ENCODE measurements at regions not wholly inside any gene's neighbourhood (a gene's known extent, or its start where the extent isn't known, plus 50 kb on each side); places are given as distances from the start of the nearest gene placed in this dataset.
"Not testable (repeated sequence)": the region's sequence is repeated elsewhere in the genome, so short reads cannot be mapped to it uniquely, and the experiment has no call there.

DNA sequence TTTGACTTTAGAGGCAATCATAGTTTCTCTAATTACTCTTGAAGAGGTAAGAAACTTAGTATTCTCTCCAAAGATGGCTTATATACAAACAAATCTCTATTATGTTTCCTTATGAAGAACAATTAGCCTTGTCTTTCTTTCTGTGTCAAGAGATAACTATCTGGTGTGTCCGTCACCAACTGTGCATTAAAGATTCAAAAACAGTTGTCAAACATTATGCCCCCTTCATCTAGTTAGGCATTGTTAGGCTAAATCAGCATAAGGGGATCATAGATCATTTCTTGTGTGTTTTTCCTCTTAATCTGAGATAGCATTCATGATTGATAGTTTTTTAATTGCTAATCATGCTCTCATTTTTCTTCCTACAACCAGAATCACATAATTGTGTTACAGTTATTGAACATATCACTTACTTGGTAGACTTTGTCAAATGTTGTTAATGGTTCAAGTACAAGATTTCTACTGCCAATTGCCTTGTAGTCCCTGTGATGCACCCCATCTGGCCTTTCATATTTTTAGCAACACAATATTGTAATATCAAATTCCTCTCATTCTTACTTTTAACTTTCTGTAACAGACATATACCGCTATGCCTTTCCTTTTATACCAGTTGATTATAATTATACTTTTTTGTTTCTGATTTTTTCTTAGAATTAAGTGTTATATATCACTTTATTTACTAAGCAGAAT, 612.7 kb downstream of the SLITRK6 start:
- DNase-seq = no peak

DNA sequence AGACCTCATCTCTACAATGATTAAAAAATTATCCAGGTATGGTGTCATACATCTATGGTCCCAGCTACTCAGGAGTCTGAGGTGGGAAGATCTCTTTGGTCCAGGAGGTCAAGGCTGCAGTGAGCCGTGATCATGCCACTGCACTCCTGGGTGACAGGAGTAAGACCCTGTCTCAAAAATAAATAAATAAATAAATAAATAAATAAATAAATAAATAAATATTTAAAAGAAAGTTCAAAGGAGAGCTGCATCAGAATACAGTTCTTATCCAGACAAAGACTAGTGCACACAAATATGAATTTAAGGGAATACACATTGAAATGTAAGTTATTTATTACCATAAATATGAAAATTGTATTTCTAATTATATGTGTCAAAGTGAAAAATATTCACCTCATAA, 624.9 kb downstream of the SLITRK6 start:
- no peak for DNase-seq

DNA sequence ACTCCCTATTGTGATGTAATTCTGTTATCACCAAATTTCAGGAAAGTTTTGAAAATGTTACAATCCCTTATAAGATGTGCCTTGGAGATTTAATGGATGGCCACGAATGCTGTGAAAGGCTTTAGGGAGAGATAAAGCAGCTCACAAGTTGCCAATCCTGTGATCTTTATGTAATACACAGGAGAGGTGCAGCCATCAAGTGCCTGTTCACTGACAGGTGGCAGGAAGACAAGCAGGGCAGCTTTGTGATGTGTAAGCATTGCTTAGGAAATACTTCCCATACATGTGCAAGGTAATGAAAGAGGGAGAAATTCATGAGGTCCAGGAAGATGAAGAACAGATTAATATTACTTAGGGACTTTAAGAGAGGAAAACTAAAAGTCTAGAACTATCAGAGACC, 628.8 kb downstream of the SLITRK6 start:
- DNase-seq = no peak

DNA sequence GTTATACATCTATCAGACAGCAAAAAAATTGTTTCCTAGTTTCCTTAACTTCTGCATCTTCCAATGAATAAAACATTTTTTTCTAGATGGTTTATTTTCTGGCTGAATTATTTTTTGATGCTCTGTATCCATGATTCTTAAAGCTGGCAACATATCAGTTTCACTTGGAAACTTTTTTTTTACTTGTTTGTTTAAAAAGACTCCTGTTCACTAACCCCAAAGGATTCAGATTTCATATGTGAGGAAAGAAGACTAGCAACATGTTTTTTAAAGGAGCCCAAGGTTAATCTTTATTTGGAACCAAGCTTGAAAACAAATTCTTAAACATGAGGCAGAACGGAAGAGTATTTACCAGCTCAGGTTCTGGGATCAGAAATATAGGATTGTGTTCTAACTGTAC, 632.3 kb downstream of the SLITRK6 start:
- no peak for DNase-seq

DNA sequence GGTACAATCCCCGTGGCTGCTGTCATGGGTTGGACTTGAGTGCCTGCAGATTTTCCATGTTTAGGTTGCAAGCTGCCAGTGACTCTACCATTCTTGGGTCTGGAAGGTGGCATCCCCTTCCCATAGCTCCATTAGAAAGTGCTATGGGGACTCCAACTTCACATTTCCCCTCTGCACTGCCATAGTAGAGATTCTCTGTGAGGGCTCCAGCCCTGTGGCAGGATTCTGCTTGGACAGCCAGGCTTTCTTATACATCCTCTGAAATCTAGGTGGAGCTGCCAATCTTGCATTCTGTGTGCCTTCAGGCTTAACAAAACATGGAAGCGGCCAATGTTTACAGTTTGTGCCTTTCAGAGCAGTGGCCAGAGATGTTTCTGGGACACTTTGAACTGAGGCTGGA, 636.2 kb downstream of the SLITRK6 start:
- DNase-seq = no peak

DNA sequence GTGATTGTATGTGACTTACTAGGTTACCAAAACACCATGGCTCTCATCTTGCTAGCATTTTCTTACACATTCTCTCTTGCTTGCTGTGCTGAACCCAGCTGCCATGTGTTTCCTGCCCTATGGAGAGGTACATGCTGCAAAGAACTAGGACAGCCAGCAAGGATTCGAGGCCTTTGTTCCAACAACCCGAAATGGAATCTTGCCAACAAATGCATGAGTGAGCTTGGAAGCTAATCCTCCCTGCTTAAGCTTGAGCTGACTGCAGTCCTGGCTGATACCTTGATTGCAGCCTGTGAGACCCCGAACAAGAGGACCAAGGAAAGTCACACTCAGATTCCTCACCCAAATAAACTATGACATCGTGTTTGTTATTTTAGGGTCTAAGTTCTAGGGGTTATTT, 651.2 kb downstream of the SLITRK6 start:
- DNase-seq = no peak

DNA sequence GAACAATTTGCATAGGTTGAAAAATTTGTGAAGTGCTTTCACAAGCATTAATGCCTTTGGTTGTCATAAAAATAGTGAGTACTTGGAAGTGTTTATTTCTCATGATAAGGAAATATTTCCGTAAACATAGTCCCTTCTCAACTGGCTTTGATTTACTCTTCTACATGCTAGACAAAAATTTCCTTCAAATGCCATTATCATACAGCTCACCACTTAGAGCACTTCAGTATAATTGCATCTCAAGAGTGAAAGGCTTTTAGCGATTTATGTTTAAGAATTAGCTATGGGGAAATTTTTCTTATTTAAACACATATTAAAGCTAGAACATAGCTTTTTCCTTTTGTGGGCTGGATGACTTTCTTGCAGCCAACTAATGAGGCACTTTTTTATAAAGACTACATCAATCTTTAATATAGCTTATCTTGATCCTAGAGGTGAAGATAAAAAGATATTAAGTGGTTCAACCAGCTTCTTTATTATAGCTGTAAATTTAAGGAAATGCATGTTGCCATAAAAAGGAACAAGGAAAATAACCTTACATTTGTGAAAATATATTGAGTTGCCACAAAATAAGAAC, 656.8 kb downstream of the SLITRK6 start:
- DNase-seq = no peak

DNA sequence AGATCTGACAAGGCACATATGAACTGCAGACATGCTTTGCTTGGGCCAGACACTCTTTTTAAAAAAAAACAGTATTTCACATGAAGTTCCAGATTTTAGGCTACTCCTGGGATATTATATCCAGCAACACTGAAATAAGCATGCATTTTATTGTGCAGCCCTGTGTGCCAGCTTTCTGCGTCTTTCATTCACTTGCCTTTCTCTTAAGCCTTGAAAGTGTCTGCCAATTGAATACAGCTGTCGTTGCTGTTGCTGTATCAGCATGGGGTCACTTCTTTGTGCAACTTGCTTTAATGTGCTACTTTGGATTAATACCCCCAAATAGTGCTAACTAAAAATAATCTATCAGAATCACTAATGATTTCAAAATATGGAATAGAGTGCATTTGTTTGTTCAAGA, 657.8 kb downstream of the SLITRK6 start:
- DNase-seq = no peak

DNA sequence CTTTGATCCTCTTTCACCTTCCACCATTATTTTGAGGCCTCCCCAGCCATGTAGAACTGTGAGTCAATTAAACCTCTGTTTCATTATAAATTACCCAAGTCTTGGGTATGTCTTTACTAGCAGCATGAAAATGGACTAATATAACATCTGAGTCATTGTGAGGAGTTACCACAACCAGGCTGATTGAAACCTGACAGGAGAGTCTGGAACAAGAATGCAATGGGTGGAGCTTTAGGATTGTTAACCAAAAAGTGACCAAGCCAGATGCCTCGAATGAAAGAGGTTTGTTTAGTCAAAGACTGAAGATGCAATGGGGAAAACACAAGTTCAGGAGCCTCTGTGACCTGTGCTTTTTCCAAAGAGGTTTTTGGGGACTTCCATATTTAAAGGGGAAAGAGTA, 659.0 kb downstream of the SLITRK6 start:
- no peak for DNase-seq

DNA sequence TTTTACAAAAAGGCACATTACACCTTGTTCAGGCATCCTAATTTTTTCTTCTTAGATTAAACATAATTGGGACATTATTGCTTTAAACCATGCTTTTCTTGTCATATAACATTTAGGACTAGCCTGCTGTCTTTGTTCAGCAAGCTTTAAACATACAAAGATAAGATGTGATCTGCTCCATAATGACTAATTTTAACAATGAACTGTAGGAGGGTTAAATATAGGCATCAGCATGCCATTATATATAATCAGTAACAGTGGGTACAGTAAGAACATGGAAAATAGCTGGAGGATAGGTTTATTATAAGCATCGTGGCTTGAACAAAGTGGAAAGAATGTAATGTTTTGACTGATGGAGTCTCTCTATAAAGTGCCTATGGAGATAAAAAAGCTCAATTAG, 661.7 kb downstream of the SLITRK6 start:
- DNase-seq = no peak

DNA sequence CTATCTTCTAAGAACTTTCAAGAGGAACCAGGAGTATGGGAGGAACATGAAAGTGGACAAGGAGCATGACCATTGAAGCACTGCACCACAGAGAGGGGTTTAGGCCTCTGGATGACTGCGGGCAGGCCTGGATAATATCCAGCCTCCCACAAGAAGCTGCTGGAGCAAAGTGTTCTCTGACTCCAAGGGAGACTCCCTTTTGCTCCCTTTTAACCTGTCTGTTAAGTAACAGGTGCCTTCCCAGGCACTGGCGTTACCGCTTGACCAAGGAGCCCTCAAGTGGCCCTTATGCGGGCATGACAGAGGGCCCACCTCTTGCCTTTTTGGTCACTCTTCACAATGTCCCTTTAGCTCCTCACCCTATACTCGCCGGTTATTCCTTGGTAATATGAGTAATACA, 666.2 kb downstream of the SLITRK6 start:
- no peak for DNase-seq

DNA sequence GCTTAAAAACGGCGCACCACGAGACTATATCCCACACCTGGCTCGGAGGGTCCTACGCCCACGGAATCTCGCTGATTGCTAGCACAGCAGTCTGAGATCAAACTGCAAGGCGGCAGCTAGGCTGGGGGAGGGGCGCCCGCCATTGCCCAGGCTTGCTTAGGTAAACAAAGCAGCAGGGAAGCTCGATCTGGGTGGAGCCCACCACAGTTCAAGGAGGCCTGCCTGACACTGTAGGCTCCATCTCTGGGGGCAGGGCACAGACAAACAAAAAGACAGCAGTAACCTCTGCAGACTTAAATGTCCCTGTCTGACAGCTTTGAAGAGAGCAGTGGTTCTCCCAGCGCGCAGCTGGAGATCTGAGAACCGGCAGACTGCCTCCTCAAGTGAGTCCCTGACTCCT, 675.7 kb downstream of the SLITRK6 start:
- not testable (repeated sequence) for DNase-seq

DNA sequence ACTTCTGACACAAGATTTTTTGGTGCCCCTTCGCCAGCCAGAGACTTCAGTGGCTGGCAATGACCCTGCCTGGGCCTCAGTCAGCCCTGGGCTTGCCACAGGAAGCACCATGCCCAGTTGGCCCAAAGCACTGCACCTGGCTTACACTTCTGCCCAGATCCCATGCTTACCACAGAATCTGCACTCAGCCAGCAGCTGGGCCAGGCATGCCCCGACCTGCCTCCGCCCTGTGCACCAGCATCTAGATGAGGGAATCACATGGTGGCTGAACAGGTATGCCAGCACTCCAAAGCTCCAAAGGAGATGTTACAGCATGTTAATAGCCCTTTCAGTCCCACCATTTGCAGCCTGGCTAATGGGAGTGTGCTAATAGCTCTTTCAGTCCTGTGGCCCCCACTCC, 690.9 kb downstream of the SLITRK6 start:
- DNase-seq = no peak

DNA sequence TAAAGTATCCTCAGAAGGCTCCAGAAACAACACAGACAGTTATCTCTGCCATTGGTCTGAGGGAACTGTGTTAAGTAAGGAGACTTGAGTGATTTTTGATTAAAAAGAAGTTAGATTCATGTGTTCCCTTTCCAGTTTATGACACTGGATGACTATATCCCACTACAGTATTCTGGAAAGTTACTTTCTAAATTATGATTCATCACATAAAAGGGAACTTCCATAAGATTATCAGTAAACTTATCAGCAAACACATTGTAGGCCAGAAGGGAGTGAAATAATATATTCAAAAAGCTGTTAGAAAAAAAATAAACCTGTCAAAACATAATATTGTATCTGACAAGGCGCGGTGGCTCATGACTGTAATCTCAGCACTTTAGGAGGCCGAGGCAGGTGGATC, 700.0 kb downstream of the SLITRK6 start:
- DNase-seq = no peak

DNA sequence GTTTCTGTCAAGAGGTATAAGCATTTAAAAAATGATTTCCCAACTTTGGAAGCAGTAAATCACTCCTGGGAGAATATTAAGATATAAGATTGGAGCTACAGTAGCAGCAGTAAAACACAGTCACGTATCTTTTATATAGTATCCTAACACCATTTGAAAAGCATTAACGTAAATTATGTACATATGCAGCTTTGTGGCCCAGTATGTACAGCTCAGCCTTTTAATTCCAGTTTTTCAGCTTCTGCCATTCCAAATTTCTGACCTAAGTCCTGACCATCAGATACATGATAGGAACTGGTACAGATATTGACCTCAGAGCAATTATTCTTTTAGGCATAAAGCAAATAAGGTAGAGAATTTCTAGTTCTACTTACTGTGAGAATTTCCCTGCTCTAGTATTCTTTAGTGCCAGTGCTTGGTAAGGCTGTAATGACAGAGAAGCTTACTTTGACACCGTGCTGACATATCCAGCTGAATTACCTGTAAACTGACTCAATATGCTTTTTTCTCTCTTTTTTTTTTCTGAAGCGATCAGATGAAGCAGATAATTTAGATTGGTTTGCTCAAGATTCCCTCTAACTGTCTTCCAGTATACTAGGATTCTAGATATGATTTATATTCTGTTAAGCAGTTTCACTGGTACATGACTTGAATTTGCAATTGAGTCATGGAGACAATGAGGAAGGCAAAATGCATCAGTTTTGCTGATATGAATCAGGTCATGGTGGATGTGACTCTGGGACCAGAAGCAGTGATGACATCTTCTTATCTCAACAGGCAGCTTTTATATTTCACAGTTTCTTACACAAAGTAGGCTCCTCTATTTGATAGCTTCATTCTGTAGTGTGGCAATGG, 703.6 kb downstream of the SLITRK6 start:
- no peak for DNase-seq

DNA sequence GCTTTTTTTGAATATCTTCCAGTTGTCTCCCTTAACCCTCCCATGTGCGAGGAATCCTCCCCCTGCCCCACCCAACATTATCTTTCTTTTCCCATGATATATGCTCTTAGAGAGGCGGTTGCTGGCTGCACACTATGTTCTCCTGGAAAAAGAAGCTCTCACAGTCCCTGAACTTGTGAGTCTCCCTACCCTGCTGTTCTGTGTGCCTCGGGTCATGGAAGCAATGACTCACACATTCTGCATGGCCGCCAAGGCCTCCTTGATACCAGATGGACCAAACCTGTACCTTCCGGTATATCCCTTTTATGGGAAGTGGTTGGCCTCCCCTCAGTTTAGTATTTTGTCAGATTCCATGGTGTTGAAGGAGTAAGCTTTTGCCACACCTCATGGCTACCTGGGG, 705.4 kb downstream of the SLITRK6 start:
- no peak for DNase-seq

DNA sequence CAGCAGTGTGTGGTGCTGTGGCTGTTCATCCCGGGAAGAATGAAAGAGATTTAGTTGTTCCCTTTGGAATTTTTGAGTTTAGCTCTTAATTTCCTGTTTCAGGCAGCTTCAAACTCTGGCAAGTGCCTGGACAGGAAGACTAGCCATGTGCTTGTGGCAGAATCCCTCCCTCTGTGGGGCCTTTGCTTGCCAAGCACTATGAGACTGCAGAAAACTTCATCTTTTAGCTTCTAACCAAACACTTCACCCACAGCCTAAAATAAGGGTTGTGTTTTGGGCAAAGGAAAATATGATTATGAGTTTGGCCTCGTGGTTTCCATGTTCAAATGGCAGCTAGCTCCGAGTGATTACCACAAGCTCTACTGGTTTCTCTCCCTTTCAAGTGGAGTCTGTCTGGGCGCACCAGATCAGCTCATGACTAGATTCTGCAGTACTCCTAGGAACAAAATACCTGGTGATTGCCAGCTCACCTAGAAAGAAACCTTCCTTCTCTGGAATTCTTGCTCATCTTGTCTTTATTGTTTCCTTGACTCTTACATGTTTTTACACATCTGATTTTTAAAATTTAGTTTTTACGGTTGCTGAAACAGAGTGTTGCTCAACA, 707.5 kb downstream of the SLITRK6 start:
- no peak for DNase-seq

DNA sequence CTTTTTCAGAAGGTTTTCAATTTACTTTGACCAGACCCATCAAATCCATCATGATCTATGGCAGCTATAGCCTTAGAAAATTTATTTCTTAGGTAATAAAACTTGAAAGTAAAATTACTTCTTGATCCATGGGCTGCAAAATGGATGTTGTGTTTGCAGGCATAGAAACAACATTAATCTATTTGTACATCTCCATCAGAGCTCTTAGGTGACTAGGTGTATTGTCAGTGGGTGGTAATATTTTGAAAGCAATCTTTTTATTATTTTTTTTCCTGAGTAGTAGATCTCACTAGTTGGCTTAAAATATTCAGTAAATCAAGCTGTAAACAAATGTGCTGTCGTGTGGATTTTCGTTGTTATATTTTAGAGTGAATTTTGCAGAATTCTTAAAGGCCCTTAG, 710.0 kb downstream of the SLITRK6 start:
- DNase-seq = no peak

DNA sequence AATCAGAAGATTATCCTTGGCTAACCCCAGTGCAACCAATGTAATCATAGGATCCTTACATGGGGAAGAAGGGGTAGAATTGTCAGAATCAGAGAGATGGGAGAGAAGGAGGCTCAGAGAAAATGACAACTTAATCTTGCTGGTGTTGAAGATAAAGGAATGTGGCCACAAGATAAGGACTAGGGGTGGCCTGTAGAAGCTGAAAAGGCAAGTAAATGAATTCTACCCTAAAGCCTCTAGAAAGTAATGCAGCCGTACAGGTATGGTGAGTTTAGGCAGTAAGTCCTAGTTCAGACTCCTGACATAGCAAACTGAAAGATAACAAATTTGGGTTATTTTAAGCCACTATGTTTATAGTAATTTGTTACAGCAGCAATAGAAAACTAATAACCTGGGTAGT, 718.5 kb downstream of the SLITRK6 start:
- no peak for DNase-seq

DNA sequence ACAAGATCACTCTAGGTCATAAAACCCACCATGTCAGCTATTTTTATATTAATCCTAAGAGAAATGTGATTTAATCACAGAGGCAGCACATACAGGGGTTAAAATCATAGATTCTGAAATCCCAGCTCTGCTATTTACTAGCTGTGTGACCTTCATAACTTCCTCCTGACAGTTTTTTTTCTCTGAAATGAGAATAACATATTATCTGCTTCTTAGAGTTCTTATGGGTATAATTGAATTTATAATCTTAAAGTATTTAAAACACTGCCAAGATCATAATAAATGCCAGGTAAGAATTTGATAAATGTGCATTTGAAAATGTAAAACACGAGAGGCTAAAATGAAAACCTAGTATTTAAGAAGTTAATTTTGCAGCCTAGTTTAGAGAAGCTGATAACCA, 722.9 kb downstream of the SLITRK6 start:
- DNase-seq = no peak

DNA sequence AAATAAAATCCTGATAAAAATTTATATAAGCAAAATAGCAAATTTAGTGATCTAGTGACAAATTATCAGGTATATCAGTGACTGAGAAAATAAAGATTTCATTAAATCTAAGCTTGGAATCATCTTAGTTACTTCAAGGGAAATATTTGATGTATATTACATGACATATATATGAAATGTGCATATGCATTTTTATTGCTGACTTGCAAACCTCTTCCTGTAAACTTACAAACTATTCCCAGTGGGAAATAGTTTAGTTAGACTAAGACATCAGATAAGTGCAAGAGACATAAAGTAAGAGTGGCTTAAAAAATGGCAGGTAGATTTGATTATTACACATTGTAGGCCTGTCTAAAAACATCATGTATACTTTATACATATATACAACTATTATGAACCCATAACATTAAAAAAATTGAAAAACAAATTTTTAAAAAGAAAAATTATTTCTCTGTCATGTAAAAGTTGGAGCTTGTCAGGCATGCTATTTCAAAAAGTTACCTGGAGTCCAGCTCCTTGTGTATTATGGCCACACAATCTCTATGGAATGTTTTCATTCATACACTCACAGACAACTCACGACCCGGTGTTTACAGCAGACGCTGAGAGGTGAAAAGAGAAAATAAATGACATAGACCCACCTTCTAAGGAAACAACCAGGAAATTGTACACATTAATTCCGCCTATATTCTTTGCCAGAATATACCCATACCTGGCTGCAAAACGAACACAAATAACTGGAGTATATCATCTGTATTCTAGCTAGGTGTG, 724.5 kb downstream of the SLITRK6 start:
- DNase-seq = no peak

DNA sequence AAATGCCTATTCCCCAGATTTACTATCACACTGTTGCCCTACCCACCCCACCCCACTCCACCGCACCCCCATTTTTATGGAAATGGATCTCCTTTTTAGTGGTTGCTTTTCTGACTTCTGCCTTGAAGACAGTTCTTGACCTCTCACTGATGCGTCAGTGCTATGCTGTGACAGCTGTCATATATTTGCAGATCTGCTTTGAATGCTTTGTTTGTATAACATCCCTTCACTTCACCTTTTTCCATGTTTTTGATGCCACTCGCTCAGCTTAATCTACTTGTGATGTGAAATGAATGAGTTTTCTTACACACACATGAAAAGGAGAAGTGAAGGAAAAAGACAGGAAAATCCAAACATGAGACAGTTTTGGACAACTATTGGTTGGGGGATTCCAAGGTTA, 731.0 kb downstream of the SLITRK6 start:
- no peak for DNase-seq

DNA sequence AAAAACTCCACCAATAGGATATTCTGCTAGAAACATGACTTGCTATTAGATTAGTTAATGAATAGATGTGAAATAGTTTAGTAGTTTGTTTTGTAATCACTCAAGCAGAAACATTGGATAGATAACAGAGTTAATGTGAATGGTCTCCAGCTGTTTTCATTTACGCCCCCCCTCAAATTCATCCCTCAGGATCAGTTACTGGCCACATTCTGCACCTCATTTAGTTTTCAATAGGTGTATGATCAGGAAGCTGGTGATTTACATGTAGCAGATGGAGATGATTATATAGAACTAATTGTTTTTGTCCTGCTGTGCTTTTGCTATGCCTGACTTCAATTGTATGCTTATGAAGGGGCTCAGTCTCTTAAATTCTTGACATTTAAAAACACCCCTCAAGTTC, 759.0 kb downstream of the SLITRK6 start:
- no peak for DNase-seq

Data from AML-193 (cell line).